ENCODE measurements at regions not wholly inside any gene's neighbourhood (a gene's known extent, or its start where the extent isn't known, plus 50 kb on each side); places are given as distances from the start of the nearest gene placed in this dataset.
"Not testable (repeated sequence)": the region's sequence is repeated elsewhere in the genome, so short reads cannot be mapped to it uniquely, and the experiment has no call there.

GRCh38 chr14:46147452-46147851 is 504.1 kb downstream of the RPL10L start:
- Histone ChIP-seq H3K27ac (ENCODE audit: low read depth, low read length) (no peak overlapping the region), H3K4me3 (ENCODE audit: low read depth, low read length) (no peak overlapping the region), H3K9ac (ENCODE audit: low read length) (no peak overlapping the region), H3K27me3 (ENCODE audit: control insufficient read depth, insufficient read depth, low read length) (no peaks in the 10 kb centered on the region), H3K36me3 (ENCODE audit: control insufficient read depth, insufficient read depth, low read length) (no peaks in the 10 kb centered on the region), H3K4me1 (ENCODE audit: control insufficient read depth, insufficient read depth, low read length) (no peaks in the 10 kb centered on the region), H3K9me3 (ENCODE audit: control insufficient read depth, insufficient read depth, low read depth, low read length) (no peaks in the 10 kb centered on the region)

GRCh38 chr14:46147024-46147423 is 504.6 kb downstream of the RPL10L start:
- no peaks in the 10 kb centered on the region for H3K36me3 ChIP-seq (ENCODE audit: control insufficient read depth, insufficient read depth, low read length)
- H3K27me3 ChIP-seq (ENCODE audit: control insufficient read depth, insufficient read depth, low read length) = no peaks in the 10 kb centered on the region
- no peak overlapping the region for H3K27ac ChIP-seq (ENCODE audit: low read depth, low read length)
- no peak overlapping the region for H3K4me3 ChIP-seq (ENCODE audit: low read depth, low read length)
- H3K4me1 ChIP-seq (ENCODE audit: control insufficient read depth, insufficient read depth, low read length) = no peaks in the 10 kb centered on the region
- H3K9me3 ChIP-seq (ENCODE audit: control insufficient read depth, insufficient read depth, low read depth, low read length) = no peaks in the 10 kb centered on the region
- H3K9ac ChIP-seq (ENCODE audit: low read length) = no peak overlapping the region

DNA sequence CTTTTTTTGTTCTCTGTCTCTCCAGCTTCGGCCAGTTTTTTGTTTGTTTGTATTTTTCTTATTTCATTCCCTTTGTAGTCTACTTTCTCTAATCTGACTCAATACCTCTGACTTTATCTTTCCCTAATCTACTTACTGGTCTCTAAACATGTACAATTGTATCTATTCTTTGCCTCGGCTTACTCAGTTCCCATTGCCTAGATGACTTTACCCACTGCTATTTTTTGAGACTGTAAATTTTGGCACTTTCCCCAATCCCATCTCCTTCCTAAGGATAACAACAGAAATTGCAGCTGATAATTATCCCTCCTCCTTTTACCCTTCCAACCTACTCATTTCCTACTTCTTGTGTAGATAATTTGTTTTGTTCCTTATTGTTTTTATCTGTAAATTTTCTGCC is 511.1 kb downstream of the RPL10L start:
- no peaks in the 10 kb centered on the region for H3K4me1 ChIP-seq (ENCODE audit: control insufficient read depth, insufficient read depth, low read length)
- no peak overlapping the region for H3K27ac ChIP-seq (ENCODE audit: low read depth, low read length)
- H3K27me3 ChIP-seq (ENCODE audit: control insufficient read depth, insufficient read depth, low read length) = no peaks in the 10 kb centered on the region
- no peaks in the 10 kb centered on the region for H3K36me3 ChIP-seq (ENCODE audit: control insufficient read depth, insufficient read depth, low read length)
- H3K9me3 ChIP-seq (ENCODE audit: control insufficient read depth, insufficient read depth, low read depth, low read length) = no peaks in the 10 kb centered on the region
- H3K4me3 ChIP-seq (ENCODE audit: low read depth, low read length) = no peak overlapping the region
- H3K9ac ChIP-seq (ENCODE audit: low read length) = no peak overlapping the region

DNA sequence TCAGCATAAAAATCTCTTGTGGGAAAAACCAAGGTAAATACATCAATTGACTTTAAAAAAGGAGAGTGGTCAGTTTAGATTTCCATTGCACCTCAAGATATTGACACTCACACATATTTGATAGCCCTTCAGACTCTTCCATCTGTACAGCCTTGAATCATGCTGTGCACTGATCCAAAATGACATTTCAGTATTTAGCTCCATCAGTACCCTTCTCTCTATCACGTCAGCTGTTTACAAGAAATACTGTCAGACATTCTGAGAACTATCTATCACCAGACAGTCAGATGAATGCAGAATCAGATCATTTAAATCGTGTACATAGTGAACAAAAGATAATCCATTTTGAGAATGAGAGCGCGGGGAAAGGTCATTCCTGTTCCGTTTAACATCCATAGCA is 511.9 kb downstream of the RPL10L start:
- Histone ChIP-seq H3K27ac (ENCODE audit: low read depth, low read length) (no peak overlapping the region), H3K27me3 (ENCODE audit: control insufficient read depth, insufficient read depth, low read length) (no peaks in the 10 kb centered on the region), H3K9me3 (ENCODE audit: control insufficient read depth, insufficient read depth, low read depth, low read length) (no peaks in the 10 kb centered on the region), H3K9ac (ENCODE audit: low read length) (no peak overlapping the region), H3K36me3 (ENCODE audit: control insufficient read depth, insufficient read depth, low read length) (no peaks in the 10 kb centered on the region), H3K4me1 (ENCODE audit: control insufficient read depth, insufficient read depth, low read length) (no peaks in the 10 kb centered on the region), H3K4me3 (ENCODE audit: low read depth, low read length) (no peak overlapping the region)

- Histone ChIP-seq H3K4me1 (ENCODE audit: control insufficient read depth, insufficient read depth, low read length) (no peaks in the 10 kb centered on the region), H3K9me3 (ENCODE audit: control insufficient read depth, insufficient read depth, low read depth, low read length) (no peaks in the 10 kb centered on the region), H3K36me3 (ENCODE audit: control insufficient read depth, insufficient read depth, low read length) (no peaks in the 10 kb centered on the region), H3K27ac (ENCODE audit: low read depth, low read length) (no peak overlapping the region), H3K27me3 (ENCODE audit: control insufficient read depth, insufficient read depth, low read length) (no peaks in the 10 kb centered on the region), H3K4me3 (ENCODE audit: low read depth, low read length) (no peak overlapping the region), H3K9ac (ENCODE audit: low read length) (no peak overlapping the region)
These were observed 513.8 kb downstream of the RPL10L start for GRCh38 chr14:46137786-46138185.

DNA sequence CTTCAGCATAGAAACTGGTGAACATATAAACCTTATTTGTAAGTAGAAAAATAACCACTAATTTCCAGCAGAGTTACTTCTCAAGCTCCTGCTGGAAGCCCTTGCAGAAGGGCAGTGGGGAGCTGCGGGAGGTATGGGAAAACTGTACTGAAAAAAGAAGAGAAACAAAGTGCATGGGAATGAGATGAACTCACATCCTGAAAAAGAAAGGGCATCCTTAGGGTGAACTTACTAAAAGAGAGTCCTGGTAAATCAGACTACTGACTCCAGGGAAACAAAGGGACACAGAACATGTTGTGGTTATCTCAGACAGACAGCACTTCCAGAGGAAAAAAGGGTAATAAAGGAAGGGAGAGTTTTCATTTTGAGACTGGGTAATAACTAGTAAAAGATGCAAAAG is 515.1 kb downstream of the RPL10L start:
- Histone ChIP-seq H3K27me3 (ENCODE audit: control insufficient read depth, insufficient read depth, low read length) (no peaks in the 10 kb centered on the region), H3K4me1 (ENCODE audit: control insufficient read depth, insufficient read depth, low read length) (no peaks in the 10 kb centered on the region), H3K4me3 (ENCODE audit: low read depth, low read length) (no peak overlapping the region)

GRCh38 chr14:46108228-46108627 is 543.4 kb downstream of the RPL10L start:
- Histone ChIP-seq H3K36me3 (ENCODE audit: control insufficient read depth, insufficient read depth, low read length) (no peaks in the 10 kb centered on the region), H3K4me1 (ENCODE audit: control insufficient read depth, insufficient read depth, low read length) (no peaks in the 10 kb centered on the region), H3K9me3 (ENCODE audit: control insufficient read depth, insufficient read depth, low read depth, low read length) (peaks cover 39% of the 10 kb centered on the region)

More for the DNA sequence above, 515.1 kb downstream of the RPL10L start:
- Histone ChIP-seq H3K36me3 (ENCODE audit: control insufficient read depth, insufficient read depth, low read length) (no peaks in the 10 kb centered on the region), H3K9ac (ENCODE audit: low read length) (no peak overlapping the region), H3K27ac (ENCODE audit: low read depth, low read length) (no peak overlapping the region), H3K9me3 (ENCODE audit: control insufficient read depth, insufficient read depth, low read depth, low read length) (no peaks in the 10 kb centered on the region)

GRCh38 chr14:46100901-46101300 is 550.7 kb downstream of the RPL10L start:
- H3K27ac ChIP-seq (ENCODE audit: low read depth, low read length); H3K4me1 ChIP-seq (ENCODE audit: control insufficient read depth, insufficient read depth, low read length); H3K4me3 ChIP-seq (ENCODE audit: low read depth, low read length); H3K27me3 ChIP-seq (ENCODE audit: control insufficient read depth, insufficient read depth, low read length); H3K9ac ChIP-seq (ENCODE audit: low read length); H3K36me3 ChIP-seq (ENCODE audit: control insufficient read depth, insufficient read depth, low read length): not testable (repeated sequence)
- peaks cover 15% of the 10 kb centered on the region for H3K9me3 ChIP-seq (ENCODE audit: control insufficient read depth, insufficient read depth, low read depth, low read length)

More at GRCh38 chr14:46108228-46108627, 543.4 kb downstream of the RPL10L start:
- H3K9ac ChIP-seq (ENCODE audit: low read length) = no peak overlapping the region
- no peaks in the 10 kb centered on the region for H3K27me3 ChIP-seq (ENCODE audit: control insufficient read depth, insufficient read depth, low read length)
- H3K27ac ChIP-seq (ENCODE audit: low read depth, low read length) = no peak overlapping the region
- H3K4me3 ChIP-seq (ENCODE audit: low read depth, low read length) = no peak overlapping the region

DNA sequence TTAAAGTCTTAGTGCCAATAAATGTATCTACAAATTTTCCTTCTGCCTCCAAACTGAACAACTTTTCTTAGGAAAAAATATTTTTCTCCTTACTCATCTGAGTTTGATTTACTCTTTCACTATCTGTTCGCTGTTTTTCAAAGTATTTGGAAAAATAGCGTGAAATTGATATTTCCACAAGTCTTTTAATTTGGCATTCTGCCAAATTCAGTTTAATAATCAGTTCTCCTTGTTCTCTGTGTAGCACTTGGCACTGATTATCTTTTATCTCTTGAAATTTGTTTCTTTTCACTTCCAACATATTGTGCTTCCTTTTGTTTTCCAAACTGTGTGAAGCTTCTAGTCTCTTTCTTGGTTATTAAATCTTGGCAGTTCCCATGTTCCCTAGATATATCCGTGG is 559.8 kb downstream of the RPL10L start:
- Histone ChIP-seq H3K27me3 (ENCODE audit: control insufficient read depth, insufficient read depth, low read length) (no peaks in the 10 kb centered on the region), H3K9me3 (ENCODE audit: control insufficient read depth, insufficient read depth, low read depth, low read length) (no peaks in the 10 kb centered on the region), H3K4me1 (ENCODE audit: control insufficient read depth, insufficient read depth, low read length) (no peaks in the 10 kb centered on the region), H3K4me3 (ENCODE audit: low read depth, low read length) (no peak overlapping the region), H3K27ac (ENCODE audit: low read depth, low read length) (no peak overlapping the region), H3K9ac (ENCODE audit: low read length) (no peak overlapping the region), H3K36me3 (ENCODE audit: control insufficient read depth, insufficient read depth, low read length) (no peaks in the 10 kb centered on the region)

DNA sequence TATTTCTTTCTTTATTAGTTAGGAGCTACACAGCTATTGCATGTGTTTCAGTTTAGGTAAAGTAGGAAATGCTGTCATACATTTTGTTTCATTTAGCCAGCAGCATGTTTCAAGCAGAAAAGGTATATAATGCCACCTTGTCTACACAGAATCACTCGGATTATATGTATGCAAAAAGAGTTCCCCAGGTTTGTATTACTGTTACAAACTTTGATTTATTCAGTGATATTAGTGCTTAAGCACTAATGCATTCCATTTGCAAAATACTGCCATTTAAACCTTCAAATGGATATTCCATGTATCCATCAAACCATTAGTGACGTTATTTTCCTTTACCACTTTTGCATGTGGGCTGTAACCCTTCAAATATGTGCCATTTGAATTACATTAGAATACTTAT is 564.0 kb downstream of the RPL10L start:
- Histone ChIP-seq H3K9ac (ENCODE audit: low read length) (no peak overlapping the region), H3K4me3 (ENCODE audit: low read depth, low read length) (no peak overlapping the region), H3K9me3 (ENCODE audit: control insufficient read depth, insufficient read depth, low read depth, low read length) (no peaks in the 10 kb centered on the region), H3K27ac (ENCODE audit: low read depth, low read length) (no peak overlapping the region), H3K36me3 (ENCODE audit: control insufficient read depth, insufficient read depth, low read length) (no peaks in the 10 kb centered on the region), H3K27me3 (ENCODE audit: control insufficient read depth, insufficient read depth, low read length) (no peaks in the 10 kb centered on the region), H3K4me1 (ENCODE audit: control insufficient read depth, insufficient read depth, low read length) (no peaks in the 10 kb centered on the region)

DNA sequence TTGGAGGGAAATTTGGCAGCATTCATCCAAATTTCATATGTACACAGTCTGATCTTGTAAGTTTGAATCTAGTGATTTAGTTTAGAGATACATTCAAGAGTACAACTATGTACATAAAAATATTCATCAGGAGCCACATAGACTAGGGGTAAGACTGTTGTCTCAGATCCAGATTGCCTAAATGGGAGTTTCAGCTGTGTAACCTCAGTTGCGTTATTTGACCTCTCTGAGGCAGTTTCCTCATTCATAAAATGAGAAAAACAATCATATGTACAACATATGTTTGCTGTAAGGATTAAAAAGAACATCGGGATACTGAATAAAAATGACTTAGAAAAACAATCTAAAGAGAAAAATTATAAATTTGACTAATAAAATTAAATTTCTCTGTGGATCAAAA is 577.5 kb downstream of the RPL10L start:
- no peaks in the 10 kb centered on the region for H3K27me3 ChIP-seq (ENCODE audit: control insufficient read depth, insufficient read depth, low read length)
- no peaks in the 10 kb centered on the region for H3K36me3 ChIP-seq (ENCODE audit: control insufficient read depth, insufficient read depth, low read length)
- H3K27ac ChIP-seq (ENCODE audit: low read depth, low read length) = no peak overlapping the region
- no peaks in the 10 kb centered on the region for H3K4me1 ChIP-seq (ENCODE audit: control insufficient read depth, insufficient read depth, low read length)
- H3K4me3 ChIP-seq (ENCODE audit: low read depth, low read length) = no peak overlapping the region
- H3K9me3 ChIP-seq (ENCODE audit: control insufficient read depth, insufficient read depth, low read depth, low read length) = no peaks in the 10 kb centered on the region
- no peak overlapping the region for H3K9ac ChIP-seq (ENCODE audit: low read length)

- no peak overlapping the region for H3K9ac ChIP-seq (ENCODE audit: low read length)
- no peak overlapping the region for H3K4me3 ChIP-seq (ENCODE audit: low read depth, low read length)
- H3K4me1 ChIP-seq (ENCODE audit: control insufficient read depth, insufficient read depth, low read length) = no peaks in the 10 kb centered on the region
- H3K36me3 ChIP-seq (ENCODE audit: control insufficient read depth, insufficient read depth, low read length) = no peaks in the 10 kb centered on the region
- H3K27me3 ChIP-seq (ENCODE audit: control insufficient read depth, insufficient read depth, low read length) = no peaks in the 10 kb centered on the region
- H3K27ac ChIP-seq (ENCODE audit: low read depth, low read length) = no peak overlapping the region
- H3K9me3 ChIP-seq (ENCODE audit: control insufficient read depth, insufficient read depth, low read depth, low read length) = no peaks in the 10 kb centered on the region
These were observed 587.7 kb downstream of the RPL10L start for GRCh38 chr14:46063872-46064271.
